ENCODE measurements at regions not wholly inside any gene's neighbourhood (a gene's known extent, or its start where the extent isn't known, plus 50 kb on each side); places are given as distances from the start of the nearest gene placed in this dataset.

DNA sequence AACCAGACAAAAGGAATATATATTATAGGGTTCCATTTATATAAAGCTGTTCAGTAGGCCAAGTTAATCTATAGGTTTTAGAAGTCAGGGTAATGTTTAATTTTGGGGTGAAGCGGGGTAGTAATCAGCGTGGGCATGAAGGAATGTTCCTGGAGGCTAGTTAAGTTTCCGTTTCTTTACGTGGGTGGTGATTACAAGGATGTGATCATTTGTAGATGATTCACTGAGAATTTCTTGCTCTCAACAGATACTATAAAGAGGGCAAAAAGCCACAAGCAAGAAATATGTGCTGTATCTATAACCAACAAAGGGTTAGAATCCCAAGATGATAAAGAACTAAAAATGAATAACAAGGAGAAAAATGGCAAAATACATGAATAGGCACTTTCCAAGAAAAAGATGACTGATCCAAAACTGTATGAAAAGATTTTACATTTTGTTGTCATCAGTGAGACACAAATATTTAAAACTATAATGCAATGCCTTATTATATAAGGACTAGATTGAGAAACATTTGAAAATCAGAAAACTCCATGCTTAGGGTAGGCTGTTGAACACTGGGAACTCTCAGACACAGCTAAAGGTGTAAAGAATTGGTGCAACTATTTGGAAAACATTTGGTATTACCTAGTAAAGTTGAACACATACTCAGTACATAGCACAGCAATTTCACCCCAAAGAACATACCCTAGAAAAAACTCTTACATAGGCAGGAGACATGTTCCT is 224.3 kb upstream of the S1PR3 start:
- no peak for DNase-seq

DNA sequence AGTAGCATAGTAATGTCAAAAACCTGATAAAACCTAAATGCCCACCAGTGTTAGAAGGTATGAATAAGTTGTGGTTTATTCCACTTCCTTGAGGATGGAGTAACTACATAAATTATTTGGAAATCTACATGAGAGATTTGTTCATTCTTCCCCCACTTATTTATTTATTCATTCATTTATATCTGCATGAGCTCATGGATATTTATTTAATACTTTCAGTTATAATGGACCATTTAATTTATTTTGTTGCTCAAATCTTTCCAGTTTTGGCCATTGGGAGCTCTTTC is 223.8 kb upstream of the S1PR3 start:
- DNase-seq, result no peak

DNA sequence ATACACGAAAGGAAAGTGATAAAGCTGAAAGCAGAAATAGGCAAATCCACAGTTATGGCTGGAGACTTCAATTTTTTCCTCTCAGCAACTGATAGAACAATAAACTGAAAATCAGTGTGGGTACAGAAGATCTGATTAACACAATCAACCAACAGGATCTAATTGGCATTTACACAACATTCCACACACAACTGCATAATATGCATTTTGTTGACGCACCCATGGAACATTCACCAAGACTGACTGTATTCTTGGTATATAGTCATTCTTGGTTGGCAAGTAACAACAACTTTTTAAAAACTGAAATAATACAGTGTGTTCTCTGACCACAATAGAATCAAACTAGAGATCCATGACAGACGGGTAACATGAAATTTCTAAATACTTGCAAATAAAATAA is 218.7 kb upstream of the S1PR3 start:
- no peak for DNase-seq

DNA sequence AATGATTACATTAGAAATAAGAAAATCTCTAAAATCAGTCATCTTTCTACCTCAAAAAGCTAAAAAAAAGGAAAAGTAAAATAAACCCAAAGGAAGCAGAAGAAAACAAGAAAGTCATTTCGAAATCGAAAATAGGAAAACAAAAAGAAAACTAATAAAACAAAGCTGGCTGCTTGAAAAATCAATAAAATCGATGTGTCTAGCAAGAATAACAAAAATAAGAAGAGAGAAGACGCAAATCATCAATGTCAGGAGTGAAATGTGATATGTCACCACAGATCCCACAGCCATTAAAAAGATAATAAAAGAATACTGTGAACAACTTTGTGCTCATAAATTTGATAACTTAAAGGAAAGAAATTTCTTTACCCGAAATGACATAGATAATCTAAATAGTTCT is 218.1 kb upstream of the S1PR3 start:
- DNase-seq, result no peak

DNA sequence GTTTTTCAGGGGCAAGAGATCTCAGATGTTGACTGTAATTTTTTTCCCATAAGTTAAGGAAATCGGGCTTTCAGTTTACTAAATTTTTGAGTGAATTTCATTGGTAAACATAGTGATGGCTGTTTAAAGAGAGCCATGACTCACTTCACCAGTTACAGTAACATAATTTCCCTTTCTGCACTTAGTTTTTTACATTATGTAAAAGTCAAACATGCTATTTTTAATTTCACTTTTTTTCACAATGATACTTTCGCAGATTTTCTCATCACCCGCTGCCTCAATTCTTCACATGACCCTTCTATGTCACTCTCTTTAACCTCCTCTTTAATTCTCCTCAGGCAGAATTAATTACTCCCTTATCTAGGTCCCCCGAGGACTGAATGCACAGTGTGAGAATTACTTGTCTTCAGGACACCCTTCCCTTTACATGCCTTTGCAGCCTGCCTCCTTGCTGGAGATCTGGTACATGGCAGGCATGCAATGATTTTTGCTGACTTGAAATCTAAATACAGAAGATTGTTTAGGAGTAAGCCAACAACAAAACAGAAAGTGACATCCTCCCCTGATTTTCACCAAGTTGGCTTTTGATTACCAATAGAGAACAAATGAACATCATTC is 217.5 kb upstream of the S1PR3 start:
- DNase-seq, result no peak

DNA sequence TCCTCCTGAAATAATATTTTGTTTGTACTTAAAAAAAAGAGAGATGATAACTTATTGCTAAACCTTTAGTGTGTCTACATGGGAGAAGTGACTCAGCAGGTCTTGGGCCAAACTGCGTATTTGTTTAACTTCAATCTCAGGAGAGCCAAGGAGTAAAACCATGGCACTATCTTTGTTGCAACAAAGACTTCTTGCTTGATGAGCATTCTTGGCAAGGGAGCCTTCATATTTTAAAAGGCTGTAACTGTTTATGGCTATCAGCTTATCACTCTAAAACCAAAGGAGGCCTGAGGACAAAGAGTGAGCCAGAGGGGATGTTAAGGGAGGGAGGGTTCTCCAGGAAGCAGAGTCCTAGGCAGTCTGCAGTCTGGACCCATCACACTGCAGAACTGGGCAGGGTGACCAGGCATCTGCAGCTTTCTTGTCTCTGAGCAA is 216.2 kb upstream of the S1PR3 start:
- no peak for DNase-seq

DNA sequence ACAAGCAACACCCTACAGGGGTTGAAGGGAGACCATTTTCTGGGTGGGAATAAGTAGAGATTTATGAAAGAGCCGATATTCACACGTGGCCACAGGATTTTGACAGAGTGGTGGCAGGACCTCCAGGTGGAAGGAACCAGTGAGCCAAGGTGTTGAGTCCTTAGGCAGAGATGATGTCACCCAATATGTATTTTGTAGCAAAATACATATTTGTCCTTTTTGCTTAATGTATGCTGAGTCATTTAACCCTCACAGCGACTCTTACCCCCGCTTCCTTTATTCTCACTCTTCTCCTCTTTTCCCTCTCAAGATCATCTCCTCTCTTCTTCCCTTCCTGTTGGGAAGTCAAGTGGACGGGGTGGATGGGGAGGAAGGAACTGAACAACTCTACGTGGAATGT is 215.7 kb upstream of the S1PR3 start:
- no peak for DNase-seq

DNA sequence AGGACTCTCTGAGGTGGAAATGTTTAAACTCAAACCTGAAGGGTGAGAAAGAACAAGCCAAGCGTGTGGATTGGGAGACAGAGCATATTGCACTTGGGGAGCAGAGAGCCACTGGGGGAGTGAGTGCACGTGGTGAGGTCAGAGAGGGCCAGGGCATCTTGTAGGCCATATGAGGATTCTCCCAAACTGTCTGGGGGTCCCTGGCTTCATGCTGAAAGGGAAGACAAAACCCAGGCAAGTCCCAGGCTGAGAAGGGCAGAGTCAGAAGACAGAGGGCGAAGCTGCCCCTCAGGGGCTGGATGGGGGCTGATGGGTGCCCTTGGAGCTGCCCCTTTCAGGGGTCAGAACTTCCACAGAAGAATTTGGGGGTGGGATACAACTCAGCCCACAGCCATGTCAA is 215.3 kb upstream of the S1PR3 start:
- no peak for DNase-seq

DNA sequence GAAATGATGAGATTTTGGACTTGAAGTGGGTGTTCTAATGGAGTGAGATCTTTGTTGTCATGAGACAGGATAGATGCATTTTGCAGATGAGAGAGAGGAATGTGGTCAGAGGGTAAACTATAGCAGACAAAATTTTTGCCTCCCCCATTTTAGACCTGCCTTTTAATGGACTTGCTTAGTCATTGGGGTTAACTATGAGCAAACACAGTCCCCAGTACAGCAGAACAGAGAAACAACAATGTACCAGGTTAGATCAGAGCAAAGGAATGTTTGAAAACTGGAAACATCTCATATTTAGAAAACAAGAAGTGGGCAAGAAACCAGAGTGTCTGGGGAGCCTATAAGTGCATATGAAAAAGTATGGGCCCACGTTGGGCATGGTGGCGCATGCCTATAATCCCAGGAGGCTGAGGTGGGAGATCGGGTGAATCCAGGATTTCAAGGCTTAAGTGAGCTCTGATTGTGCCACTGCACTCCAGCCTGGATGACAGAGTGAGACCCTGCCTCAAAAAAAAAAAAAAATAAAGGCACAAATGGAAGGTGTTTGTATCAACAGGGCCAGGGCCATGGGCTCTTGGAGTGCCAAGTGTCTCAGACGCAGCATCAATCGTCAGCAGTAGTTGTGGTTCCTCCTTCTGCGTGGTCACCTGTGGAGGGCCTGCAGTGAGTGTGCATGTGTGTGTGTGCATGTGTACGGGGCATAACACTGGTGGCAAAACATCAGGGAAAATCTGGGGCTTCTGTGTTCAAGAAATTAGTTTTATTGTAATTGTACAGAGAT is 214.4 kb upstream of the S1PR3 start:
- no peak for DNase-seq

DNA sequence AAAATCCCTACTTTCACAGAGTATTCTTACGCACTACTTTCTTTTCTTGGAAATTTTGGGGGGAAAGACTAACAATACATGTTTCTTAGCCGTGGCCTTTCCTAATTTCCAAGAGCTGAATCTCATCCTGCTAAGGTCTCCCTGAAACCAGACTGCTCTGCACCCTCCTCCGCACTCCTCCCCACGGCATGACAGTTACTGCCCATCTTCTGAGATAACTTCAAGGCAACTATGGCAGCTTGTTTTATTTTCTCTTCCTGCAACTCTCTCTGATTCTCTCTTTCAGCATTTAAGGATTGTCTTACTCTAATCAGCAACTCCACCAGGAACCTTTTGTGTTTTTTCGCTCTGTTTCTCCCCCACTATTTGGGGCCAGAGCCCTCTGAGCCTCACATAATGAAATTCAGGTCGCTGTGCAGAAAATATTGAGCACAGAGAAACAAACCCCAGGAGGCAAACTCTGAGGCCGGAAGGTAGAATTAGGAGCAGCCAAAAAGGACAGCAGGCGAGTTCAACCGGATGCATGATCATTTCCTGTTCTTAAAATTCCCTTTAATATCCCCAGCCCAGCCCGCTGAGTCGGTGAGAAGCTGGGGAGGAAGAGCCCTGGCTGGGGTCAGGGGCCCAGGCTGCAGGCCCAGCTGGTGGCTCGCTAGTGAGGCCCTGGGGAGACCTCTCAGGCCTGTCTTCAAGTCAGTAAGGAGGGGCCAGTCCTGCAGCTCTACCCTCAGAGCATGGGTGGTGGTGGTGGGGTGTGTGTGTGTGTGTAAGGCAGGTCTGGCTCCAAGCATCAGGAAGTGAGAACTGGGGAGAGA is 213.6 kb upstream of the S1PR3 start:
- no peak for DNase-seq

DNA sequence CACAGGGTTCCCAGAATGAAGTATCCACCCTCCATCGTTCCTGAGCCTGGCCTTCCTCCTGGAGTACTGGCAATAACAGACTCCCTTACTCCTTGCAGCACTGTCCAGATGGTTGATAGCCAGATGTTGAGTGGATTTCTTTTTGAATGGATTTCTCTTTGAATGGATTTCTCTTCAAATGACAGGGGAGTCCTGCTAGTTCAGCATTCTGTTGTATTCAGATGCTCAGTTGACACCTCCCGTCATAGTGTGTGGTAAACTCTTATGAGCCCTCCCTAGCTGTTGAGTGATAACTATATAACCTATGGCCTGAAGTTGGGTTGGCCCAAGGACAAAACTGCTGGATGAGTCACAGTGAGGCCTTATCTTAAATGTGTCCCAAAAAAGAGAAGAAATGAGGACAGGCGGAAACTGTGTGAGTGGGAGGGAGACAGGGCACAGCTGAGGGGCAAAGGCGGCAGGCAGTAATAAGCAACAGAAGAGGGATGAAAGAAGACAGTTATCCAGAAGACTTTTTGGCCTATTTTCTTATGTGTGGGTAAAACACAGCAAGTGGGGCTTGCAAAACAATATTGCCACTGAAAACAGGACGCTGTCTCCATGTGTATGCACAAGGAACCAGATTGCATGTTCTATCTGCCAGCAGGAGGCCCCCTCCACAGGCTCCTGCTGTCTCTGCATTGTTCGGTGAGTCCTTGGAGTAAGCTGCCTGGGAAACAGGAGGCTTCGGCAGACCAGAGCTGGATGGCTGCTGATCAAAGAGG is 209.5 kb upstream of the S1PR3 start:
- DNase-seq, result no peak

DNA sequence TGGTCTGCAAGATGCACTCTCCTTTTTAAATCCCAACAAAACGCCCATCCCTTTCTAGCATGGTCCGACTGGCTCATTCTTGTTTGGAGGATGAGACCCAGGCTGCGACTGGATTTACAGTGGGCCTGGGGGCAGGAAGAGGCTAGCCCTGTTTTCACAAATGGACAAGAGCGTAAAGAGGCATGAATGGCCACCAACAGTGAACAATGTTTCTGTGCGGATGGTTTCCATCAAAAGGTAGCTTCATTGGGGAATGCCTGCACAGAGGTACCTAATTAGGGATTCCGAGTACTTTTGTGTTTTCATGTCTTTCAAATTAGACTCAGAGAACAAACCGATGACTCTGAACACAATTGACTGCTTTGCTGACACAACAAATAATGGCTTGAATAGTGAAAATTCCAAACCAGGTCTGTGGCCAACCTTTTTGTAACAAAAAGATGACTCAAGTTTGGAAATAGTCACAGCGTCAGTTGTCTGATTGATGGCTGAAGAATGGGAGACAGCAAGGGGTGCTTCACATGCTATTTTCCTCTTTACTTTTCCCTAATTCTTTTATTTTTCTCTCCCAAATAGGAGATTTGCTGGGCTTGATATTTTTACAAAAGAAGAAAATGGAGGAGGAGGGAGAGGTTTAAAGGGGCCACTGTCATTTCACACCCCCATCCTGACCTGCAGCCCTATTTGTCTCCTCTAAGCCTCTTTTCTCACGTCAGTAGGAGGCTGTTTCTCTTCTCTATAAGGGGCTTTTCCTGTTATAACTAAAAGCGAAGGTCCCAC is 208.1 kb upstream of the S1PR3 start:
- DNase-seq, result no peak

DNA sequence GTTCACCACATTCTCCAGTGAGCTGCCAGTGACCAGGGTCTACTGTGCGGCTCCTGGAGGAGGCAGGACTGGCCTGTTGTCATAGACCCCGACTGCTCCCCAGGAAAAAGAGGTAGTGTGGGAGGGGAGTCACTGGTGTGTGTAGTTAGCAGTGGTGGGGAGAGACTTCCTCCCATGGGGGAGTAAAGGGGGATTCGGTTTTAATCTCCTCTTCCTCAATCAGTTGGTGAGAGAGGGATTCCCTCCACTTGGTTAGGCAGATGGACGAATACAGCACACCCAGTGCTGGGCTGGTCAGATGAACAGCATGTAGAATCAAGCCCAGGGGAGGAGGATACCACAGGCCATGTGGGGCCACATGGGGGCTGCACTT is 207.6 kb upstream of the S1PR3 start:
- no peak for DNase-seq

DNA sequence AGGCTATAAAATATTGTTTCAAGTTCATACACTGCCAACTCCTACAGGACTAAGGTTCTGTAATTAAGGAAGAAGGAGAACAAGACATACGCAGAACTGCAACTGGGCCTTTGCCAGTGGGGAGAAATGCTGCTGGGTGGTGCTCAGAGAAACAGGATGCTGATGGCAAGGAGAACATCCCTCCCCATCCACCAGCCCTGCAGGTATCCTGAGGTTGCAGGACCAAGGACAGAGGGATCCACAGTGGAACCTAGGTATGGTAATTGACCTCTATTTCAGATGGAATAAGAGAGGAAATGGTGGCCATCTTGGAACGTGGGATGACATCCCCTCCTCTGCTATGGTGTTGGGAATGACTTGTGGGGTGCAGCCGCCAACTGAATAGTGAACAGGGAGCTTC is 206.3 kb upstream of the S1PR3 start:
- no peak for DNase-seq

DNA sequence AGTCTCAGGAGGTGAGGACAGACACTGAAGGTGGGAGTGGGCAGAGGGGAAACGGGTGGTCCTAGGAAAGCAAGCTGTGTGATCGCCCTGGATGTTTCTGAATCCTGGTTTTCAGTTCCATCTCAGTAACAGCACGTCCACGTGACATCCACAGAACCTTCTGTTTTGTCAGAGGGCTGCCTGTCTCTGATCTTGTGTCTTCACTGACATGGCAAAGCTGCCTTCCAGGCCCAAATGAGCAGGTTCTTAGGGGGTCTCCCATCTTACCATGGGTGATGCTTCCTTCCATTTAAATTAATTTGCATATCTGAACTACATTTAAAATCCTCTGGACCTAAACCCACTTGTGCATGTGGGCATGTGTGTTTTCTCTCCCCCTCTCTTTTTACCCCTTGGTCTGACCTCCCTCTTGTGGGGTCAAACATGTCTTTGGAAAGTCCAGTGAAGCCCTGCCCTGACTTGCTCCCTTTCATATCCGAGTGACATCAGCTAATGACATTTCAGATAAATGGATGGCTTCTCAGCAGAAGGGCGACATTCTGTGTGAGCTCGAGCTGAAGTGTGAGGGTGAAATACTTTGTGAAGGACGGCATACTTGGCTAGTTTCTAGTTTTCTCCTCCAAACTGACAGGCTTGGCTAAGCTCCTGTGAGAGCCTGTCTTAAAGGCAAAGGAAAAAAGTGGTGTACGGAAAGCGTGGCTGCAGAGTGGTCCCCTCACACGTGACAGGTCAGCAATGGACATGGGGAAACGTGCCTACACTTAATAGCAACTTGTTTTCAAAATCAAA is 204.8 kb upstream of the S1PR3 start:
- DNase-seq, result no peak

DNA sequence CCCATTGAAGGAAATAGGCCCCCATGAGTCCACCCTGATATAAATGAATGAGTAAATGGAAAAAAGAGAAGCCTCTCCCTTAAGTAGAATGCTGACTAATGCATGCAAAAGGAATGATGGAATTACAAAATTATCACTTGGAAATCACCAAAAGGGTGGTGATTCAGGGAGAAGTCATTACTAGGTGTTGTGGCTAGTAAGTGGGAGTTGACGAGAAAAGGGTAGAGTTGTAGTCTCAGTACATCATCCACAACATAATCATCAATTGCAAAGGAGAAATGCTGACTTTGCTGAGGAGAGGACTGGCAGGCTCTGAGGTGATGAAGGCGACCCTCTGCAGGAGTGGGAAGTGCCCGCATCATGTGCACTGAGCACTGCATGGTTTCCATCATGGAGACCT is 201.5 kb upstream of the S1PR3 start:
- no peak for DNase-seq

DNA sequence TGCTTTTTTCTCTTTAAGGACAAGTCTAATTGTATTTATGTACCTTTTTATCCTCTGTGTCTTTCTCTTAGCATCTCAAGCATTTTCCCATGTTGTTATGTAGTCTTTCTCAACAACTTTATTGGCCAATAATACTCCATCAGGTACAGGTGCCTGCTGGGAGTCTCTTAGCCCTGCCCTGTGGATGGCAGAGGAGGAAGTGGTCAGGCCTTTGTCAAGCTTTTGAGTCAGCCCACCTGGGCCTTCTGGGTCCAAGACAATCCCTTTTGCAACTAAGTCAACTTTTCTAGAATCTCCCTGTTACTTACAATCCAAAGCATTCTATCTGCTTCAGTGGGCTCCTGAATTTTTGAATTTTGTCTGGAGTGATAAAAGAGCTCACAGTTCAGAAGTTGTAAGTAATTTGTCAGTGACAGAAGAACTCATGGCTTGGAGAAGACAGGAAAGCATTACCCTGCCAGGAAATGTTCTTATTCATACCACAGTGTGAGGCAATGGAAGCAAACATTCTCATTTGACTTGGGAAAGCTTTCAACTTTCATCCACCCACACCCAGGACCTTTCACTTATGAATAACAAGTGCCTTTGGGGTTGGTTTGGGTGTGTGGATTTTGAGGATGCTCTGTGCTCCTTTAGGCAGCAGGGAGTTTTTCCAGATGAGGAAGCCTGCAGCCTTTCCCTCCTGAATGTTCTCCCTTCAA is 200.0 kb upstream of the S1PR3 start:
- no peak for DNase-seq

DNA sequence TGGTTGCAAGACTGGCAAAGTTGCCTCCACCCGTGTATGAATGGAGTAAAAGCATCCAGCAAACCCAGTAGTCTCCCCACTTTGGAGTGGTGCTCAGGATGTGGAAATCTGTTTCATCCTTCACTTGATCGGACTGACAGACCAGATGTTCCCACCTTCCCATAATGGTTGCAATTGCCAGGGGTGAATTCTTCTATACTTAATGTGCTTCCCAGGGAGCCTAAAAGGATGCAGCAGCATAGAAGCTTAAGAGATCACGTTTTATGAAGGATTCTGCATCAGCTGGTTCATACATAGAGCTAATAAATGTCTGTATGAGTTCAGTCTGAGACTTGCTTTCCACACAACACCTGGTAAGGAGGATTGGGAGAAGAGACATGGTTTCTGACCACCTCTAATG is 198.8 kb upstream of the S1PR3 start:
- DNase-seq, result no peak

DNA sequence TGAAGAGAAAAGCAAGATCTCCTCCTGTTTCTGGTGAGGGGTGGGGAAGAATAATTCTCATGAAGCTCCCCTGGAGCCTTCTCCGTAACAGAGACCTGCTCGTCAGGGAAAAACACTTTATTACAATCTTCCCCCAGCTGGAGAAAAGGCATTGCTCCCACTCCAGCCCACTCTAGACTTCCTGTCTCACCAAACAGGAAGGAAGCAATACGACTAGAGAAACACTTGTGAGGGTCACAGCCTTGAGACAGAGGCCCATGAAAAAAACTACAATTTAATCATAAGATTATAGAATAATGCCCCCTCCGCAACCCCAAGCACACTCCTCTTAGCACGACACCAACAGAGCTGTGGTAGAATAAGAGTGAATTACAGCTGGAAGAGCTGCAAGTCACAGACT is 197.2 kb upstream of the S1PR3 start:
- DNase-seq, result no peak

DNA sequence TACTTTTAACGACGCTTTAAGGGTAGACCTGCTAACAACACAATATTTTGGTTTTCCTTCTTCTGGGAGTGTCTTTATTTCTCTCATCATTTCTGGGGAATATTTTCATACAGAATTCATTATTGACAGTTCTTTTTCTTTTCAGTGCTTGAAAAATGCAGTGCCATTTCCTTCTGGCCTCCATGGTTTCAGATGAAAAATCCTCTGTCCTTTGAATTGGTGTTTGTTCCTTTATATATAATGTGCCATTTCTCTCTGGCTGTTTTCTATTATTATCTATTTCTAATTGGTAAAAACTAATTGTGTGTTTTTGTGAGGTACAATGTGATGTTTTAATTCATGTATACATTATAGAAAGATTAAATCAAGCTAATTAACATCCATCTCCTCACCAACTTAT is 194.3 kb upstream of the S1PR3 start:
- DNase-seq, result no peak

DNA sequence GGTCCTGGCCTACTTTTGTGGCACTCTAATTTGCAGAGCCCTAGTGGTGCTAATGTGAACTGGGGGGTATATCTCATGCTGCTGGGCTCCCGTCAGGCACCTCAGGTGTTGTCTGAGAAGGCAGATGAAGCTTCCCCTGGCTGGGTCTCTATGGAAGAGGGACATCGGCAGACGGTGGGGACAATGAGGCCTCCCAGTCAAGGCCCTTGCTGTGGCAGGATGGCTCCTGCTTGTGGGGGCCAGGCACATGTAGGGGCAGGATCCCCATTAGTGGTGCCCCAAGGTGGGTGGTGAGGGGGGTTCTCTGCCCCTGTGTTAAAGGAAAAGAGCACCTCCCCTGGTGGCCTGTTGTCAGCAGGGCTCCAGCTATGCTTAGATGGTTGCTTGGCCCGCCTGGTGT is 192.8 kb upstream of the S1PR3 start:
- no peak for DNase-seq
